GM18519 (cell line): ENCODE measurements at regions not wholly inside any gene's neighbourhood (a gene's known extent, or its start where the extent isn't known, plus 50 kb on each side); places are given as distances from the start of the nearest gene placed in this dataset.
"Not testable (repeated sequence)": the region's sequence is repeated elsewhere in the genome, so short reads cannot be mapped to it uniquely, and the experiment has no call there.

ENCODE experiments used
- ATAC-seq: cut with Tn5 transposase; IDR thresholded peaks from one replicate; pipeline ENCODE4 v1.9.1; 2021; ENCODE audit warnings: mild to moderate bottlenecking, moderate library complexity; ENCODE audit not compliant: unreplicated experiment, low FRiP score

GRCh38 chr4:120005527-120005926, 61.1 kb downstream of the MAD2L1 start:
- no peak for ATAC-seq

GRCh38 chr4:120005076-120005475, 61.6 kb downstream of the MAD2L1 start:
- no peak for ATAC-seq

GRCh38 chr4:120004054-120004453, 62.6 kb downstream of the MAD2L1 start:
- ATAC-seq, result no peak

GRCh38 chr4:120003193-120003592, 63.5 kb downstream of the MAD2L1 start:
- no peak for ATAC-seq

- no peak for ATAC-seq
These were observed 64.8 kb downstream of the MAD2L1 start for GRCh38 chr4:120001850-120002249.

DNA sequence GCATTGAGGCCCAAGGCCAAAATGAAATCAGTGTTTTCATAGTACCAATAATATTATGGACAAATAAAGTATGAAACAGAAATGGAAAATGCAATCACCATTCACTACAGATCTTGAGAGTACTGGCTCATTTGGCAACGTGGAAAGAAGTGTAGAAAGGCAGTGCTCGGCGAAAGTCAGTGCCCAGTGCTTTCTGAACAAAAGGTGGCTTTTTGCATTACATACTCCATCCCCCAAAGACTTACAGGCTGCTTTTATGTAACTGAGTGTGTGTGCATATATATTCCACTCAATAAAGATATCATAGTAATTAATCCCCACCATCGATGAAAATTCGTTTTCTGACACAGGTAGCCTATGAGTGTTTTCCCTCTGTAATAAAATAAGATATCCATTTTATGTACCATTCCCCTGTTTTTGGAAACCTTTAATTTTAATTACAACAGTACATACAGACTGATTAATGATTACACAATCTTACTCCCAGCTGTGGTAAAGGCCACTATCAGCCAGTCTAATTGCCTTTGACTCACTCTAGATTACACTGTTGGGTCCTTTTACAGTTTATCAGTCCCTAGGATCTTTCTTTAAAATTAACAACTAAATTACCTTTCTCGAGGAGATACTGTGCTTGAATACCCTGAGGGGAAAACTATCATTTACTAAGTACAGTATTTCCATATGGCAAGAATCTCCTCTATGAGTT, 65.9 kb downstream of the MAD2L1 start:
- ATAC-seq, result no peak

- ATAC-seq, result not testable (repeated sequence)
These were observed 70.6 kb downstream of the MAD2L1 start for GRCh38 chr4:119996024-119996423.

GRCh38 chr4:119984996-119985395, 81.7 kb downstream of the MAD2L1 start:
- no peak for ATAC-seq

DNA sequence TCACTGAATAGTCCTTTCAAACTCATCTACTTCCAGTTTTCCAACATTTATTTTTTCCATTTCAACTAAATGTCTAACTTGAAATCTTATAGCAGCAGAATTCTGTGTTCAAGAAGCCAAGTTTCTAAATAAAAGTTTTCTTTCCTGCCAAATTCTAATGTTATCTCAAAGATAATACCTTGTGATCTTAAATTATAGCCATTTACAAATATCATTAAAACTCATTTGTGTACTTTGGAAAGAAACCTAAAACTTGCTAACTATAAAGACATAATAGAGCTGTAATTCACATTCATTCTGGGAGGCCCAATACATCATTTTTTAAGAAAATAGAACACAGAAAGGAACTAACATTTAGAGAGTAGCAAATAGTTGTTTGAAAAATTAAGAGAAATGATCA, 83.9 kb downstream of the MAD2L1 start:
- ATAC-seq, result no peak

GRCh38 chr4:119980456-119980855, 86.2 kb downstream of the MAD2L1 start:
- ATAC-seq, result no peak

- ATAC-seq, result no peak
These were observed 89.3 kb downstream of the MAD2L1 start for GRCh38 chr4:119977076-119977940.

DNA sequence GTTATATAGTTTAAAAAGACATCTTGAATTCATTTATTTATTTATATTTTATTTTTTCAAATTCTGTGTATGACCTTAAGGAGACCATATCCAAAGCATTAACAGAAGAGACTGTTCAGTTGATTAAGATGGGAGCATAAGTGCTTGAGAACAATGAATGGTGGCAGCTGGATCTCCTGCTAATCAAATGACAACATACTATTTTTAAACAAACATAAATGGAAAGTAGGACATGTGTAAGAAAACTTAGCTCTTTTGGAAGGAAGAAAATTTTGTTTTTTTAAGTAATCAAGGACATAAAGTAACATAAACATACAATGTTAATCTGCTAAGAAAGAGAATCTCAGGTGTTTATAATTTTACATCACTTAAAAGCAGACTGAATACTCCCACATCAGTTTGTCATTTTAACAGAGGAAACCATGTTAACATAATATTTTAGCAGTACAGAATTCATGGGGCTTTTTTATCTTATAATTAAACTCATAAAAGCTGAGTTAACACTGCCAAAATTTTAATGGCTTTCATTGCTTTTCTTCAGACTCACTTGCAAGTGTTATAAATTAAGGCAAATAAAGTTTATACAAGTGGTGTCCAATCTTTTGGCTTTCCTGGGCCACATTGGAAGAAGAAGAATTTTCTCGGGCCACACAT, 95.1 kb downstream of the MAD2L1 start:
- no peak for ATAC-seq

DNA sequence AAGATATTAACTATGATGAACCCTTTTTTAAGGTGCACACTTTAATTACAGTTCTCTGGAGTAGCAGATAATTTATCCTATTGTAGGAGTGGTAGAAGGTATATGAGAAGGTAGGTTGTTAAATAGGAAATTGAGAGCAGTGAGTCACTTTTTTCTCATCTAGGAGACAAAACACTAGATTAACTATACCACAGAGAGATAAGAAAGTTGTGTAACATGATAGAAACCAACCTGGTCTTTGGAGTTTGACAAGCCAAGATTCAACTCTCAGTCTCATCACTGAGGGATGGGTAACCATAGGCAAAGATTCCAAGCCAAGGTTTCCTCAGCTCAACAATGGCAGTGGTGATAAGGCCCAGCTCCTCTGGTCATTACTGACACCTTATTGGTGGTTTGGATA, 104.0 kb downstream of the MAD2L1 start:
- no peak for ATAC-seq

DNA sequence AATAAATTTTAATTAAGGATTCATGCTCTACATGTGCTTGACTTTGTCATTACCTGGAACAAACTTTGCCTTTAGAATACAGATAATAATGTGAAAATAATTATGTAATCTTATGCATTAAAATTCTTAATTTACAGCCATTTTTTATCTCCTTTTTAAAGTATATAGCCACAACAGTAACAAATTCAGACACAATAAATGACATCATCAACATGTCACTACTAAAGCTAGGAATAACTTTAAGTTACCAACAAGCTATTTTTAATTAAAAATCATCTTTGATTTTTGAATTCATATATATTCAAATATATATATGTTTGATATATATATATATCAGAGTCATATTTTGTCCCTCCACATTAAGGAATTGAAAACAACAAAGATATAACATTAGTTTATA, 107.7 kb downstream of the MAD2L1 start:
- ATAC-seq, result no peak

GRCh38 chr4:119955256-119955655, 111.4 kb downstream of the MAD2L1 start:
- no peak for ATAC-seq

- not testable (repeated sequence) for ATAC-seq
These were observed 112.2 kb downstream of the MAD2L1 start for GRCh38 chr4:119954487-119954886.

DNA sequence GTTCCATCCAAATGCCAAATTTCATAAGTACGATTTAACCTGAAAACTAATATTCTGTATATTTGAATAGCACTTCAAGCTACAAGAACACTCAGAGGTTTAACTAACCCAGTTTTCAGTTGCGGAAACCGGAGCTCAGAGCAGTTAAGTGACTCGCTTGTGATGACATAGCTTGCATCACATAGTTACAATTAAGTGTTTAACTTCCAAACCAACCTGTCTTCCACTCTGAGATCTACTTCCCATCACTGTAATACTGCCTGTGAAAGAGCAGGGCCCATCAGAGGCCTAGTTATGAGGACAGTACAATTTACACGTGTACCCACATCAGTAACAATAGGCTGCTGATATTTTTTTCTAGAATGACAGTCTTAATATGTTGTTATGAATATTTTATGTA, 120.3 kb downstream of the MAD2L1 start:
- ATAC-seq, result no peak

DNA sequence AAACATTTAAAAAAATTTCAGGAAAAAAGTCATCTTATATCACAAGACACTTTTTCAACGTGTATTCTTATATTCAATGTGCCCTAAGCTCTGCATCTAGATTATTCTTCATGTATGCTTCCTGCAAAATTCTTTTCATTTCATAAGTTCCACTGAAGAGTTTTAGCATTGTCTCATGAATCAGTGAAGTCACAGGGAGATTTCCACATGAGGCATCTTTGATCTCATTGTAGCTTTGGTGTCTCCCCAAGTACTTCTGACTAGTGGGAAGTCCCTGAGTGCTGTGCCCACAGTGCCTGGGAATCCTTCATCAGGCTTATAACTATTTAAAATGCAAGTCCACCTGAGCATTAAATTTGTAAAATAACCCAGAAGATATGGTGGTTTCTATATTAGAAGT, 123.8 kb downstream of the MAD2L1 start:
- ATAC-seq, result no peak

DNA sequence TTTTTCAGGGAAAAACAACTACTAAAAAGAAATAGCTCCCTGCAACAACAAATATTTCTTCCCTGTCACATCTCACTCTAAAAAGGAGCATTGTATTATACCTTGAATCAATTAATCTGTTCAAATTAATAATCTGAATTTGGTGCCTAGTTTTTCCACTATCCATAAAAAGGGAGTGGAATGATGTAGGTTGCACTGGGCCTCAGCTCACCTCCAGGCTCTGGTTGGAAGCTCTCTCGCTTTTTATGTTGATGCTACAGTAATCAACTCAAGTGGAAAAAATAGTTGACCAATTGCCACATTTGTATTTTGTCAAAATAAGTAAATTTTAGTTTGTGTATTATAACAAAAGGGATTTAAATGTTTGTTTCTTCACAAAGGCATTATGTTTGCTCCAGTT, 126.1 kb downstream of the MAD2L1 start:
- ATAC-seq, result no peak

- no peak for ATAC-seq
These were observed 127.3 kb downstream of the MAD2L1 start for GRCh38 chr4:119939071-119939995.
